ENCODE measurements at regions not wholly inside any gene's neighbourhood (a gene's known extent, or its start where the extent isn't known, plus 50 kb on each side); places are given as distances from the start of the nearest gene placed in this dataset.
"Not testable (repeated sequence)": the region's sequence is repeated elsewhere in the genome, so short reads cannot be mapped to it uniquely, and the experiment has no call there.

- DNase-seq = no peak
These were observed 191.3 kb downstream of the OR2B2 start for GRCh38 chr6:27720607-27721580.

DNA sequence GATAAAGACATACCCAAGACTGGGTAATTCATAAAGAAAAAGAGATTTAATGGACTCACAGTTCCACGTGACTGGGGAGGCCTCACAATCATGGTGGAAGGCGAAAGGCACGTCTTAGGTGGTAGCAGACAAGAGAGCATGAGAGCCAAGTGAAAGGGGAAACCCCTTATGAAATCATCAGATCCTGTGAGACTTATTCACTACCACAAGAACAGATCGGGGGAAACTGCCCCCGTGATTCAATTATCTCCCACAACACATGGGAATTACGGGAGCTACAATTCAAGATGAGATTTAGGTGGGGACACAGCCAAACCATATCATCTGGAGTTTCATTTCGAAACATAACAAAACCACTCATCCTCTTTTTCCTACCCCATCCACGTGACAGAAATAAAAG, 193.2 kb downstream of the OR2B2 start:
- not testable (repeated sequence) for DNase-seq

GRCh38 chr6:27706431-27706830, 205.8 kb downstream of the OR2B2 start:
- no peak for DNase-seq

GRCh38 chr6:27700337-27700736, 211.9 kb downstream of the OR2B2 start:
- no peak for DNase-seq

GRCh38 chr6:27694547-27694874, 217.7 kb downstream of the OR2B2 start:
- DNase-seq = no peak

- peak; percentile 61 for DNase-seq
These were observed 218.2 kb downstream of the OR2B2 start for GRCh38 chr6:27693766-27694546.

DNA sequence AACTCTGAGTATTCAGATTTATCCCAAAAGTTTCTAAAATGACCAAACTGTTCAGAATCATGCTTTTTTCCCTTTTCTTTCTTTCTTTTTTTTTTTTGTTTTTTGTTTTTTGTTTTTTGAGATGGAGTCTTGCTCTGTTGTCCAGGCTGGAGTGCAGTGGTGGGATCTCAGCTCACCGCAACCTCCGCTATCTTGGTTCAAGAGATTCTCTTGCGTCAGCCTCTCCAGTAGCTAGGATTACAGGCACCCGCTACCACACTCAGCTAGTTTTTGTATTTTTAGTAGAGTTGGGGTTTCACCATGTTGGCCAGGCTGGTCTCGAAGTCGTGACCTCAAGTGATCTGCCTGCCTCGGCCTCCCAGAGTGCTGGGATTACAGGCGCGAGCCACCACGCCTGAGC, 219.2 kb upstream of the ZNF184 start:
- not testable (repeated sequence) for DNase-seq

DNA sequence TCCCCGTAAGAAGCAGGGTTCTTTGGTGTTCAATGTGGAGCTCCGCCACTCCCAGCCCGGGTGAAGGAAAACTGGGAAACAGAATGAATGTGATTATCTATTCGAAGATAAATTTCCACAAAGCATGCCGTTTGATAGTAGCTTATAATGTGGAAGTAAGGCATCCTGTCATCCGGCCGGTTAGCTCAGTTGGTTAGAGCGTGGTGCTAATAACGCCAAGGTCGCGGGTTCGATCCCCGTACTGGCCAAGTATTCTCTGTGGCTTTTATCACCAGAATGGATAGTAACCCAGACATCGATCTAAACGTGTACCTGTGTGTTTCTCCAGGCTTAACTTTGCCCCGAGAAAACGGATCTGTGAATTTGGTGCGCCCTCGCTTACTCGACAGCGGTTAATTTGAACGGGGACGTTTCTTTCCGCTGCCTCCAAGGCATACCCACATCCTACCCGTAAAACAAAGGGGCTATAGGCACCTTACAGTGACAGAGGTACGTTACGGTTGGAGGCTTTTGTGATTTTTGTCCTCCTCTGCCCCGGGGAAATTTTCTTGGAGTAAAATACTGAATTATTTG, 215.2 kb upstream of the ZNF184 start:
- peak; percentile 93 for DNase-seq

- DNase-seq = peak; percentile 83
These were observed 214.5 kb upstream of the ZNF184 start for GRCh38 chr6:27687154-27688013.

GRCh38 chr6:27685279-27685678, 212.4 kb upstream of the ZNF184 start:
- DNase-seq = no peak

DNA sequence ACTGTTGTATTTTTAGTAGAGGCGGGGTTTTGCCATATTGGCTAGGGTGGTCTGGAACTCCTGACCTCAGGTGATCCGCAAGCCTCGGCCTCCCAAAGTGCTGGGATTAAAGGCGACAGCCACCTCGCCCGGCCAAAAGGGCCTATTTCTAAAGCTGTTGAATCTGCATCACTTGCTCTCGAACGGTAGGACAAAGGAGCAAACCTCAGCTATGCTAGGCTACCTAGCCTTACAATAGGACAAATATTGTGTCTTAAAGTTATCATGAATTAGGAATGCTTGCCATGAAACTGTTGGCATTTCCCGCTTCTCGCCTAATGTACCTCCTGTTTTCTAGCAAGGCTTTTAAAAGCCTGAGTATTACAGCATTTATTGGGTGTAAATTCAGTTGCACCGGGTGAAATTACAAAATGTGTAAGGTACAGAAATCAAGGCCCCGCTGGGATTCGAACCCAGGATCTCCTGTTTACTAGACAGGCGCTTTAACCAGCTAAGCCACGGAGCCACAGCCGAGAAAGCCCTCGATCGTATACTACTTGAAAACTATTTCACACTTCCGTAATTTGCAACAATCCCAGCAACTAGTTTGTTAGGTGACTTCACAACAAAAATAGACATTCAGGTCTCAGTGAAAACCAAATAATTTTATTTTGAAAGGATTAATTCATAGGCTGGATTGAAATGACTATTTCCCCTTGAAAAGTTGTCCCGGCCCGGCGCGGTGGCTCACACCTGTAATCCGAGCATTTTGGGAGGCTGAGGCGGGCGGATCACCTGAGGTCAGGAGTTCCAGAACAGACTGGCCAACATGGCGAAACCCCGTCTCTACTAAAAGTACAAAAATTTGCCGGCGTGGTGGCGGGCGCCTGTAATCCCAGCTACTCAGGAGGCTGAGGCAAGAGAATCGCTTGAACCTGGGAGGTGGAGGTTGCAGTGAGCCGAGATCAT, 211.6 kb upstream of the ZNF184 start:
- peak; percentile 74 for DNase-seq

GRCh38 chr6:27679964-27680694, 207.2 kb upstream of the ZNF184 start:
- DNase-seq = no peak

DNA sequence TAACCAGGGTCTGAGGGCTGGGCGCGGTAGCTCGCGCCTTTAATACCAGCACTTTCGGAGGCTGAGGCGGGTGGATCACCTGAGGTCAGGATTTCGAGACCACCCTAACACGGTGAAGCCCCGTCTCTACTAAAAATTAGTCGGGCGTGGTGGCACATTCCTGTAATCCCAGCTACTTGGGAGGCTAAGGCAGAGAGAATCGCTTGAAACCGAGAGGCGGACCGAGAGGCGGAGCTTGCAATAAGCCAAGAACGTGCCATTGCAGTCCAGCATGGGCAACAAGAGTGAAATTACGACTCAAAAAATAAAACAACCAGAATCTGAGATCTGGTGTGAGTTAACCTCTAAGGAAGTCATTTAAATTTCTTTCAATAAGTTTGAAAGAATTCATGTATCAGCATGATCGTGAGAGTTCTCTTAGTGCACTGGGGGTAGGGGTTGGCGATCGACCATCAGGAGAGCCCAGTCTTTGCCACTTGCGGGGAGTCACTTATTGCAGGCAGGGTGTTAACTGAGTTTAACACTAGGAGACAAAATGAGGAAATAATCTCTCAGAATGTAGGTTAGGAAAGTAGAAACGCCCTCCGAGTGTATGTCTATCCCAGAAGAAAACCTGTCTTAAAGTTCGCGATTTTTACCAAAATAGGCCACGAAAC, 206.5 kb upstream of the ZNF184 start:
- no peak for DNase-seq

- DNase-seq = no peak
These were observed 205.6 kb upstream of the ZNF184 start for GRCh38 chr6:27678469-27678868.

GRCh38 chr6:27674882-27675281, 202.0 kb upstream of the ZNF184 start:
- DNase-seq = no peak

DNA sequence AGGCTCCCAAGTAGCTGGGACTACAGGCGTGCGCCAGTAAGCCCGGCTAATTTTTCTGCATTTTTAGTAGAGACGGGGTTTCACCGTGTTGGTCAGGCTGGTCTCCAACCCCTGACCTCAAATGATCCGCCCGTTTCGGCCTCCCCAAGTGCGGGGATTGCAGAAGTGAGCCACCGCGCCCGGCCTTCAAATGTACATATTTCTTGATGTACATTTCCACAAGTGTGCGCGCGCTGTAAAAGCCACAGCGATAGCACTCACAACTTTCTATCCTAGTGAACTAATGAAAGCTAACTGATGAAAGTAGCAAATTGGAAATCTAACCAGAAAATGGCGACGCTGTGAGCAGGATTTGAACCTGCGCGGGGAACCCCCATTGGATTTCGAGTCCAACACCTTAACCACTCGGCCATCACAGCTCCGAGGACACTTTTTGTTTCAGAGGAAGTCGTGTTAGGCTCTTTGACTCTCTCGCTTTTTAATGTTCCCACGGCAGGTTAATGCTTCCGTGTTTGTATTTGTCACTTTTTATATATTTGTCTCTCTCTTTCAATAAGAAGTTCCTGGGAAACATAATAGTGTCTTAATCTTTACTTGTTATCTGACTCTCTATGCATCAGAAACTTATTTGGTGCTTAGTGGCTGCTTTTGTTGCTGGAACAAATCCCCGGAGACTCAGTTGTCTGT, 199.4 kb upstream of the ZNF184 start:
- DNase-seq = peak; percentile 54

- peak; percentile 34 for DNase-seq
These were observed 196.9 kb upstream of the ZNF184 start for GRCh38 chr6:27669624-27670301.

- DNase-seq = no peak
These were observed 196.4 kb upstream of the ZNF184 start for GRCh38 chr6:27669295-27669623.

All from CD4-positive, alpha-beta T cell treated with Interleukin-17A for 1 hour (primary cell).